Ammon's horn (tissue), 1 donor: ENCODE measurements at regions not wholly inside any gene's neighbourhood (a gene's known extent, or its start where the extent isn't known, plus 50 kb on each side); places are given as distances from the start of the nearest gene placed in this dataset.
A peak's percentile ranks its signal among the peaks of the same experiment; 100 is the strongest.
"Not testable (repeated sequence)": the region's sequence is repeated elsewhere in the genome, so short reads cannot be mapped to it uniquely, and the experiment has no call there.

ENCODE experiments used
- DNase-seq: peaks from one replicate; pipeline ENCODE4 v3.0.0-alpha.2; 2016; ENCODE audit warnings: low spot score

- DNase-seq = no peak
Measured at GRCh38 chr7:131959106-131959812, 402.8 kb upstream of the PODXL start.

- DNase-seq = peak; percentile 39
Measured at GRCh38 chr7:131957338-131958020, 401.1 kb upstream of the PODXL start.

- no peak for DNase-seq
Measured at GRCh38 chr7:131956864-131957263, 400.4 kb upstream of the PODXL start.

GRCh38 chr7:131955679-131956078 lies 399.3 kb upstream of the PODXL start:
- no peak for DNase-seq

- no peak for DNase-seq
Measured at GRCh38 chr7:131953184-131953583, 396.8 kb upstream of the PODXL start.

- DNase-seq = peak; percentile 35
Measured at GRCh38 chr7:131952365-131952764, 395.9 kb upstream of the PODXL start.

GRCh38 chr7:131950758-131951157 lies 394.3 kb upstream of the PODXL start:
- DNase-seq = no peak

- no peak for DNase-seq
Measured at GRCh38 chr7:131949659-131950058, 393.2 kb upstream of the PODXL start.

GRCh38 chr7:131948434-131949053 lies 392.1 kb upstream of the PODXL start:
- peak; percentile 50 for DNase-seq

- DNase-seq = peak; percentile 48
Measured at GRCh38 chr7:131947661-131948060, 391.2 kb upstream of the PODXL start.

GRCh38 chr7:131945957-131946544 lies 389.6 kb upstream of the PODXL start:
- no peak for DNase-seq

- peak; percentile 69 for DNase-seq
Measured at GRCh38 chr7:131945313-131945911, 389.0 kb upstream of the PODXL start.

- no peak for DNase-seq
Measured at GRCh38 chr7:131944556-131945069, 388.2 kb upstream of the PODXL start.

GRCh38 chr7:131943646-131944045 lies 387.2 kb upstream of the PODXL start:
- DNase-seq = no peak

- DNase-seq = no peak
Measured at GRCh38 chr7:131943211-131943610, 386.8 kb upstream of the PODXL start.

- no peak for DNase-seq
Measured at GRCh38 chr7:131942287-131943150, 386.1 kb upstream of the PODXL start.

- no peak for DNase-seq
Measured at GRCh38 chr7:131941291-131941690, 384.9 kb upstream of the PODXL start.

GRCh38 chr7:131940621-131941165 lies 384.3 kb upstream of the PODXL start:
- no peak for DNase-seq

- not testable (repeated sequence) for DNase-seq
Measured at GRCh38 chr7:131938788-131939187, 382.4 kb upstream of the PODXL start.

- DNase-seq = no peak
Measured at GRCh38 chr7:131937868-131938267, 381.4 kb upstream of the PODXL start.

GRCh38 chr7:131935180-131935579 lies 378.8 kb upstream of the PODXL start:
- DNase-seq = no peak
